ENCODE measurements at regions not wholly inside any gene's neighbourhood (a gene's known extent, or its start where the extent isn't known, plus 50 kb on each side); places are given as distances from the start of the nearest gene placed in this dataset.

DNA sequence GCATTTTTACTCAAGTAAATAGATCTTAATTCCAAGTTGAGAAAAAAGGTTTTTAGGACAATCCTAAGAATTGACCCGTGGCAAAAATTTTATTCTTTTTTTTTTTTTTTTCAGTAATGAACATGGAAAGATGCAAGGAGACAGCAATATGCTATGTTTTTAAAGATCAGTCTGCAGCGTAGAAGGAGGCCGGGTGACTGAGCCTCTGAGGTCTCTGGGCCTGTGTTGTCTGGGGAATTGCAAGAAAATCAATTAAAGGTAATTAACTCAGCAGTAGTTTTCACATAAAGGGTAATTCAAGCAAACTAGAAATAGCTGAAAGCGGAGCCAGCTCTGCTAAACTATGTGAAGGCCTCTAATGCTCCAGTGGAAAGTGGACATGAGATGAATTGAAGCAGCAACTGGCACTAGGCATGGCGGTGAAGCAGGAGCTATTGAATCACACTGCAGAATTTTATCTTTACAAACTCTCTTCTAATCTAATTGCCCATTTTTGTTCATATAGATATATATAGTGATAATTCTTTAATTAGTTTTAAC is 285.2 kb upstream of the ITGA1 start:
- TF ChIP-seq, protein P1, sequence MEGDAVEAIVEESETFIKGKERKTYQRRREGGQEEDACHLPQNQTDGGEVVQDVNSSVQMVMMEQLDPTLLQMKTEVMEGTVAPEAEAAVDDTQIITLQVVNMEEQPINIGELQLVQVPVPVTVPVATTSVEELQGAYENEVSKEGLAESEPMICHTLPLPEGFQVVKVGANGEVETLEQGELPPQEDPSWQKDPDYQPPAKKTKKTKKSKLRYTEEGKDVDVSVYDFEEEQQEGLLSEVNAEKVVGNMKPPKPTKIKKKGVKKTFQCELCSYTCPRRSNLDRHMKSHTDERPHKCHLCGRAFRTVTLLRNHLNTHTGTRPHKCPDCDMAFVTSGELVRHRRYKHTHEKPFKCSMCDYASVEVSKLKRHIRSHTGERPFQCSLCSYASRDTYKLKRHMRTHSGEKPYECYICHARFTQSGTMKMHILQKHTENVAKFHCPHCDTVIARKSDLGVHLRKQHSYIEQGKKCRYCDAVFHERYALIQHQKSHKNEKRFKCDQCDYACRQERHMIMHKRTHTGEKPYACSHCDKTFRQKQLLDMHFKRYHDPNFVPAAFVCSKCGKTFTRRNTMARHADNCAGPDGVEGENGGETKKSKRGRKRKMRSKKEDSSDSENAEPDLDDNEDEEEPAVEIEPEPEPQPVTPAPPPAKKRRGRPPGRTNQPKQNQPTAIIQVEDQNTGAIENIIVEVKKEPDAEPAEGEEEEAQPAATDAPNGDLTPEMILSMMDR (IDR thresholded peaks at IDR 0.05; ENCODE audit: insufficient read depth, low read depth, low read length), result no peak
- no peak overlapping the region for H3K4me3 ChIP-seq (ENCODE audit: low read depth, low read length)
- no peak for DNase-seq (ENCODE audit: low read depth)

DNA sequence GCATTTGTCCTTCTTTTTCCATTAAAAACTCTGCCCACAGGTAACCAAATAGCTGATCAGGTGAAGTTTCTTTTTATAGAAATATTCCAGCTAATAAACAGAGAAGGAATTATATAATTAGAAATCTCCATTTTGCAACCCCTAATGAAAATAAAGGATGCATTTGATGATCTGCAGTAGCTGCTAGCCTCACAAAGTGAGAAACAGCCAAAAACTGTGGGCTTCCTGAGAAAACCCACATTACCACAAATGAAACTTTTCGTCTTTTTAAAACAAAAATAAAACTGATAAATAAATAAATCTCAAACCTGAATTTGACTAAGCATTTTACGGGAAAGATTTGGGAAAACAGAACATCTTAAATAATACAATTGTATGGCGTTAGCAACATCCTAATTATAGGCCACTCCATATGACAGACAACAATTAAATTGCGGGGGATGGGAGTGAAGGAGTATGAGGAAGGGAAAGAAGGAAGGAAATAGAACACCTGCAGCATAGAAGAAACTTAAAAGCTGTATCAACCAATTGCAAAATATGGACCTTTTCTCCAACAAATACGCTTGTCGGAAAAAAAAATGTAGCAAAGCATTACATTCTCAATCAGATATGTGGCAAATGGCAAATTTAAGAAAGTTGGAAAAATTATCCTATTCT is 283.0 kb upstream of the ITGA1 start:
- no peak overlapping the region for H3K4me3 ChIP-seq (ENCODE audit: low read depth, low read length)
- no peak for DNase-seq (ENCODE audit: low read depth)
- TF ChIP-seq, protein P1 (IDR thresholded peaks at IDR 0.05; ENCODE audit: insufficient read depth, low read depth, low read length), result no peak

DNA sequence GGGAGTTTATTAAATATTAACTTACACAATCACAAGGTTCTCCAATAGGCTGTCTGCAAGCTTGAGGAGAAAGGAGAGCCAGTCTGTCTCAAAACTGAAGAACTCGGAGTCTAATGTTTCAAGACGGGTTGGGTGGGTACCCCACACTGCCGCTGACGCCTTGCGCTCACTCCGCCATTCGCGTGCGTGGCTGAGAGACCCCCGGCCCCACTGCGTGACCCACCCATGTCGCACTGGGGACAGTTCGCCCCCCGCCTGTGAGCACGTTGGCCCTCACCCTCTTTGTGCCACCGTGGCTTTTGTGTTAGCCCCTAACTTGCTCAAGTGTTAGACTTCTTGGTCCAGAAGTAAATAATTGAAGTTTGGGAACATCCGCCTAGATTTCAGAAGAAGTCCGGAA is 270.0 kb upstream of the ITGA1 start:
- TF ChIP-seq, protein P1 (IDR thresholded peaks at IDR 0.05; ENCODE audit: insufficient read depth, low read depth, low read length), result no peak
- no peak for DNase-seq (ENCODE audit: low read depth)
- no peak overlapping the region for H3K4me3 ChIP-seq (ENCODE audit: low read depth, low read length)

DNA sequence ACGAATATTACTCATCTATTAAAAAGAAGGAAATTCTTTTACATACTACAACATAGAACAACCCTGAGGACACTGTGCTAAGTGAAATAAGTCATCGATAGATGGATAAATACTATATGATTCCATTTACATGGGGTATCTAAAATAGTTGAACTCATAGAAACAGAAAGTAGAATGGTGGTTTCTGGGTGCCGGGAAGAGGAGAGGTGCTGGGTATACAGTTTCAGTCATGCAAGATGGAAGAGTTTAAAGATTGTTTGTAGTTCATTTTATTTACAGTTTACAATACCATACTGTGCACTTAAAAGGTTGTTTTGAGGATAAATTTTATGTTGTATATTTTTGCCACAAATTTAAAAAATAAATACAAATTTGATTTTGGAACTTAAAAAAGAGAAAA is 267.5 kb upstream of the ITGA1 start:
- no peak for DNase-seq (ENCODE audit: low read depth)
- no peak overlapping the region for H3K4me3 ChIP-seq (ENCODE audit: low read depth, low read length)
- TF ChIP-seq, protein P1 (IDR thresholded peaks at IDR 0.05; ENCODE audit: insufficient read depth, low read depth, low read length), result no peak

DNA sequence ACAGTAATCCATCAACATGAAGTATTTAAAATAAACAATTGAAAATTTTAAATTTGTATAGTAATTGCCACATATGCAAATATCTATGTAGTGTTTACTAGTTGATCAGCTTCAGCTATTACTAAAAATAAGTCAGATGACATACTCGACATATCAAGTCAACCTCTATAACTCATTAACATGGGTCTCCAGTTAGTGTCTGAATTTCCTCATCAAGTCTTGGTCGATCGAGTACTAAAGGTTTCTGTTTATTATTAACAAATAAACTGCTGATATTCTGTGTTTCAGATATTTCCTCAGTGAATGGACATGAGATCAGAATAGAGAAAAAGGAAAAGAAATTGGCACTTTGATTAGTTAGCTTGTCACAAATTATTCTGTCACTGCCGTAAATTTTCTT is 266.5 kb upstream of the ITGA1 start:
- TF ChIP-seq, protein P1 (IDR thresholded peaks at IDR 0.05; ENCODE audit: insufficient read depth, low read depth, low read length), result no peak
- no peak overlapping the region for H3K4me3 ChIP-seq (ENCODE audit: low read depth, low read length)
- no peak for DNase-seq (ENCODE audit: low read depth)

DNA sequence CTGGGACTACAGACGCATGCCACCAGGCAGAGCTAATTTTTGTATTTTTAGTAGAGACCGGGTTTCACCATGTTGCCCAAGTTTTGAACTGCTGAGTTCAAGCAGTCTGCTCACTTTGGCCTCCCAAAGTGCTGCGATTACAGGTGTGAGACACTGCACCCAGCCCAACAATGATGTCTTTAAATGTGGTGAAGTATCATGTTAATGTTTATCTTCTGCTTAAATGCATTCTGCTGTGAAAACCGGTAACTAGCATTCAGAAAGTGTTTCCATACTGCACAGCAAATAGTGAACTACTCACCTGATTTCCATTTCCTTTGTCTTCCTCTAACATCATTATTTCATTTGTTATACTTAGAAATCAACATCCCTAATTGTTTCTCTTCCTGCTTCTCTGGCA is 264.0 kb upstream of the ITGA1 start:
- H3K4me3 ChIP-seq (ENCODE audit: low read depth, low read length), result no peak overlapping the region
- TF ChIP-seq, protein P1 (IDR thresholded peaks at IDR 0.05; ENCODE audit: insufficient read depth, low read depth, low read length), result no peak

DNA sequence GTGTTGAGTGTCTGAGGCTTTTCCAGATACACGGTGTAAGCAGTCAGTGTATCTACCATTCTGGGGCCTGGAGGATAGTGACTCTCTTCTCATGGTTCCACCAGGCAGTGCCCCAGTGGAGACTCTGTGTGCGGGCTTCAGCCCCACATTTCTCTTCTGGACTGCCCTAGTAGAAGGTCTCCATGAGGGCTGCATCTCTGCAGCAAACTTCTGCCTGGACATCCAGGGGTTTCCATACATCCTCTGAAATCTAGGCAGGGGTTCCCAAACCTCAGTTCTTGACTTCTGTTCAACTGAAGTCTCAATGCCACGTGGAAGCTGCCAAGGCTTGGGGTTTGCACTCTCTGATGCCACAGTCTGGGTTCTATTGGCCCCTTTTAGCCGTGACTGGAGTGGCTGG is 256.6 kb upstream of the ITGA1 start:
- TF ChIP-seq, protein P1 (IDR thresholded peaks at IDR 0.05; ENCODE audit: insufficient read depth, low read depth, low read length), result no peak
- no peak overlapping the region for H3K4me3 ChIP-seq (ENCODE audit: low read depth, low read length)
- no peak for DNase-seq (ENCODE audit: low read depth)

More for the DNA sequence above, 264.0 kb upstream of the ITGA1 start:
- DNase-seq (ENCODE audit: low read depth), result no peak
